NCI-H446 treated with DMSO at 0.1 percent for 48 hours (cell line): ENCODE measurements at regions not wholly inside any gene's neighbourhood (a gene's known extent, or its start where the extent isn't known, plus 50 kb on each side); places are given as distances from the start of the nearest gene placed in this dataset.
"Not testable (repeated sequence)": the region's sequence is repeated elsewhere in the genome, so short reads cannot be mapped to it uniquely, and the experiment has no call there.

Source experiments
- DNase-seq: peaks from one replicate; lab custom pipeline; 2025; lab: John Stamatoyannopoulos, UW

DNA sequence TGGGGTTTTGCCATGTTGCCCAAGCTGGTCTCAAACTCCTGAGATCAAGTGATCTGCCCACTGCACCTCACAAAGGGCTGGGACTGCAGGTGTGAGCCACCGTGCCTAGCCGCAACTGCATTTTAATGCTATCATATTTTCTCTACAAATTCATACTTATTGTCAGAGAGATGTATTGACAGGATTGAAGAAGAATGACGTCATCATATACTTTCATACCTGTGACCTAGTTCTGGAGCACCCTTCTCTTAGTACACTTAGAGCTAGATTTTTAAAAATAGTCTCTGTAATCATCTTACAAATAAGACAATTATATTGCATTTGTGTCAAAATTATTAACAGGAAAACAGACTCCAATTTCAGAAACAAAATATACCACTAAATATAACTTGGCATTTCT is 242.8 kb upstream of the PDZRN3 start:
- DNase-seq = no peak

DNA sequence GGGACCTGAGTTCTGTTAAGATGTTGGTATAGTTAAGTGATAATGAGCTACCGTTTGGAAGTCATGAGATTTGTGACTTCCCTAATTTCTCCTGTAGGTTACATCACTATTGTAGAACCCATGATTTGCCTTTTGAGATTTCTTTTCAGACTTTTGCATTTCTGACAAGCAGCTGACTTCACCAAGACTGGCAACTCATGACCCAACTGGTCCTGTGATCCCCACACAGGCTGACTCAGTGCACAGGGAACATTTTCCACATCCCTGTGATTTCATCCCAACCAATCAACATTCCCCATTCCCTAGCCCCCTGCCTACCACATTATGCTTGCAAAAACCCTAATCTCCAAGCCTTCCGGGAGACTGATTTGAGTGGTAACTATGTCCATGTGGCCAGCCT is 242.1 kb upstream of the PDZRN3 start:
- no peak for DNase-seq

DNA sequence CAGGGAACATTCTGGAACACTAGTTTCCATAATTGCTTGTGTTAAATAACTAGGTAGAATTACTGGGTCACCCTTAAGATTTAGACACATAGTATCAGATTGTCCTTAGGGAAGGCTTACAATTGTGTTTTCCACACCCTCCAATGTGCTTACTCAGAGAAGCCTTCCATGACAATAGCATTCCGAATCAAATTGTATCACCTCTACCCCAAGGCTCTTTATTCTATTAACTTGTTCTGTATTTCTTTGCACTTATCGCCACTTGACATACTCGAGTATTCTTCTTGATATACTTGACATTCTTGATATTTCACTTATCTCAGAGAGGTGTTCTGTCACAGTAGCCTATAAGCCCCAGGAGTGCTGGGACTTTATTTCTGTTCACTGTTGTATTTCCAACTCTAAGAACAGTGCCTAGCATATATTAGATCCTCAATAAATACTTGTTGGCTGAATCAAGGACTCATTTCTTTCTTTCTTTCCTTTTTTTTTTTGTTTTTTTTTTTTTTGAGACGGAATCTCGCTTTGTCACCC is 238.9 kb upstream of the PDZRN3 start:
- DNase-seq = no peak

DNA sequence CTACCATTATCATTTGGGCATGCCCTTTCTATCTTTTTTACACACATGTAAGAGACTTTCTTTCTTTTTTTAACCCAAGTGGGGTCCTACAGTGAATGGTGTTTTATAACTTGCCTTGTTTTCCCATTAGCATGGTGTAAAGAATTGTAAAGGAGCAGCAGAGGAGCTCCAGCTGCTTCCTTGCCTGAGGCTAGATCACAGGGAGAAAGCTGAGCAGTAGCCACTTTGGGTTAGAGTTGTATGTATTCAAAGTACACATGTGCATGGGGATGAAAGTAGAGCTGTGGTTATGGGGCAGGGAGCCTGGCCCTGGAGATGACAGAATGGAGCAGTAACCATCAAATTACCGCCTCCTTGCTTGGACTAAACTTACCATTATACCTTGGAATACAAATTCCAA is 231.1 kb upstream of the PDZRN3 start:
- no peak for DNase-seq

DNA sequence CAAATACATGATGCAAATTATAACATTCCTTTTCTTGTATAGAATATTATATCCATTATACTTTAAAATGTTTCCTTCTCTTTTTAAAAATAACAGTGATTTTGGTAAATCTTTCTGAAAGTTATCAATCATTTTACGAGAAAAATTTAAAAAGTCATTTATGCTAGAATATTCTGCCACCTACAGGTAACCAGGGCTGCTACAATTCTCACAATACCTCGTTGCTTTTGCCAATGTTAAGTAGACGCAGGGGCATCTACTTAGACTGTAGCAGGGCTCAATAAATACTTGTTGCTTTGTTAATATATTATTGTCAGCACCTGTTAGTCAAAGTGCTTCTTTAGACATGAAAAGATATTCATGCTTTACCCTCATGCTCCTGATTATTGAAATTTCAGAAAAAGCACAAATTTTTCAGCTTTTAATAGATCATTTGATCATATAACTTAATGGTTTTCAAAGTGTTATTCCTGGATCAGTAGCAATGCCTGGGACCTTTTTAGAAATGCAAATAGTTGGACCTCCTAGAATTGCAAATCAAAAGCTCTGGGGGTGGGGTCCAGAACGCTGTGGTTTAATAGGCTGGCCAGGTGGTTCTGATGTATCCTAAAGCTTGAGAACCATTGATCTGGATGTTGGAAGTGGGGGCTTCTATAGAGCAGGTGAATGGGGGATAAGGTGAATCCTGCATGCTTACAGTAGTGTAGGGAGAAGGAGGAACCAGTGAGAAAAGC is 223.6 kb upstream of the PDZRN3 start:
- DNase-seq = no peak

DNA sequence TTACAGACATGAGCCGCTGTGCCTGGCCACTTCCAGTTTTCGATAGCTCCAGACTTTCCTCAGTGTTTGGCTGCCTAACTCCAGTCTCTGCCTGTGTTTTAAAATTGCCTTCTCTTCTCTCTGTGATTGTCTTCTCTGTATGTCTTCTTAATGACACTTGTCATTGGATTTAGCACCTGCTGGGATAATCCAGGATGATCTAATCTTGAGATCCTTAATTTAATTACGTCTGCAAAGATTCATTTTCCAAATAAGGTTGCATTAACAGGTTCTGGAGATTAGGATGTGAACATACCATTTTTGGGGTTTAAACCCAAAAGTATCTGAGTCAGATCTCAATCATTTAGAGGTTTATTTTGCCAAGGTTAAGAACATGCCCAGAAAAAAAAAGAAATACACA is 222.2 kb upstream of the PDZRN3 start:
- DNase-seq = no peak

DNA sequence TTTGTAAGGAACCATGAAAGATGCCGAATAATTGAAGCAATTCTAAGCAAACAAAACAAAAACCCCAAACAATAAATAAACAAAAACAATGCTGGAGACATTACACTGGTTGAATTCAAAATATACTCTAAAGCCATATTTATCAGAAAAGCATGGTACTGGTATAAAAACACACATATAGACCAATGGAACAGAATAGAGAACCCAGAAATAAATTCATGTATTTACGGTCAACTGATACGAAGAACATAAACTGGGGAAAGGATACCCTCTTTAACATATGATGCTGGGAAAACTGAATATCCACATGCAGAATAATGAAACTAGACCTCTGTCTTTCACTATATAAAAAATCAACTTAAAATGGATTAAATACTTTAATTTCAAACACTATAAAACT is 214.3 kb upstream of the PDZRN3 start:
- no peak for DNase-seq

DNA sequence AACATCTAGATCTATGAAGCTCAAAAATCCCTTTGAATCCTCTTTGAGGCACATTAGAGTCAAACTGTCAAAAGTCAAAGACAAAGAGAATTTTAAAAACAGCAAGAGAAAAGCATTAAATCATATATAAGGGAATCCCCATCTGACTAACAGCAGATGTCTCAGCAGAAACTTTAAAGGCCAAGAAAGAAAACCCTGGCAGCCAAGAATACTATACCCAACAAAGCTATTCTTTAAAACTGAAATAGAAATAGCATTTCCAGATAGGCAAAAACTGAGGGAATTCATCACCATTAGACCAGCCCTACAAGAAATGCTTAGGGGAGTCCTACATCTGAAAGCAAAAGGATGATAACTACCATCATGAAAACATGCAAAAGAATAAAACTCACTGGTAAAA is 211.2 kb upstream of the PDZRN3 start:
- no peak for DNase-seq

DNA sequence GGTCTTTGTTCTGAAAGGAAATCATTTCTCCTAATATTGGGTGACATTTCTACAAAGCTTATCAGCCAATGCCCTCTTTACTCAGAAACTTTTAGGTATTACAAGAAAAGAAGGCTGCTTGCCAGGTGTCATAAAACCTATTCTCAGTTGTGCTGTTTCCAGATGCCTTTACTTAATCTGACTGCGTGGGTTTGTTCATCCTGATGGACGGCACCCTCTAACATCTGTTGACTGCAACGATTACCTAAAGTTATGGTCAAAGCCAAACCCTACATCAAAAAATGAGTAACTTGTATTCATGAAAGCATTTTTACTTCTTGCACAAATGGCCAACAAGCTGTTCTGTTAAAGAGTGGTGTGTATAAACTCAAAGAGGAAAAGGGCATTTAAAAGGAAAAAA is 207.7 kb upstream of the PDZRN3 start:
- no peak for DNase-seq

DNA sequence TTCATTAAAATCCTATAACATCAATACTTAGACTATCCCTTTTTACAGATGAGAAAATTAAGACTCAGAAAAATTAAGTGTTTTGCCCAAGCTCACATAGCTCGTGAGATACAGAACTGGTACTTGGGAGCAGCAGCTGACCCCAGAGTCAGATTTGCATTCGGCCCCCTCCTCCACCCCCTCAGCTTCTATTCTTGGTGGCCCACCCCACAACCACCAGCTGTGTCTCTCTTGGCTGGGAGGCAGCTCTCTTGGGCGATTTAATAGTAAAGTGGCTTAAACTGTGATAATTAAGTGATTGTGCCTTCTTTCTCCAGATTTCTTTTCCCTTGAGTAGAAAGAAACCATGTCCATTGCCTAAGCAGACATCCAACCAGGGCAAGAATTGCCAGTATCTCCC is 203.6 kb upstream of the PDZRN3 start:
- no peak for DNase-seq

DNA sequence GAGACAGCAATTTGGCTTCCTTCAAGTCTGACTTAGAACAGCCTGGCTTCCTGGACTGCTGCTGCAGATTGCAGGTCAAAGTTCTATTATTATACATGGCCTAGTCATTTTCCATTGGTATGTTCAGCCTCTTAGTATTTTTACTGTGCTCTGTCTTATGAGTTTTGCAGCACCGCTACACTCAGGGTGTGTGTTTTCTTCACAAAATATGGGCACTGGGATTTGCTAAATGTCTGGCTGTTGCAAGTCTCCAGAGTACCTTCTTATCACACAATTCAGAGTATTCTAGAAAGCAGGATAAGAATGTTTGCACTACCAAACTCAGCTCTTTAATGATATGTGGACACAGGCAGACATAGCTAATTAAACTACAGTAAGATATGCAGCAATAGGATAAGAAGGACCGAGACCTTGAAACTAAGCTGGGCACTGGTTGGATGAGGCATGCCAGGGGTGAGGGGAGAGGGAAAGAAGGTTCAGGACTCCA is 203.0 kb upstream of the PDZRN3 start:
- no peak for DNase-seq

DNA sequence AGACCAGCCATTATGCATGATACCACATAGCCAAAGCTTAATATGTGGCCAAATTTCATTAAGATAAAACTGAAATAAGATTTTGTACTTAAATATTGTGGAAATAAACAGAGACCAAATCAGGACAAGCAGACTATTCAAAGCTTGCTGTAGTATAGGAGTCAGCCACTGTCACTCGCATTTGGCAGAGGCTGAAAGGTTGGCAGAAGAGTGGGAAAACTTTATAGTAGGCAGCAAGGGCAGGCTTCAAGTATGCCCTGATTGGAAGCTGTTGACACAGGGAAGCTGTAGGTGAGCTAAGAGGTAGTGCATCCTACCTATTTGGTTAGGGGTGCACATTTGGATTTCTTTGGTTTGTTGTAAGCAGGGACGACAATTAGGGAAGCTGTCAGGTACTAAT is 202.5 kb upstream of the PDZRN3 start:
- DNase-seq = no peak

DNA sequence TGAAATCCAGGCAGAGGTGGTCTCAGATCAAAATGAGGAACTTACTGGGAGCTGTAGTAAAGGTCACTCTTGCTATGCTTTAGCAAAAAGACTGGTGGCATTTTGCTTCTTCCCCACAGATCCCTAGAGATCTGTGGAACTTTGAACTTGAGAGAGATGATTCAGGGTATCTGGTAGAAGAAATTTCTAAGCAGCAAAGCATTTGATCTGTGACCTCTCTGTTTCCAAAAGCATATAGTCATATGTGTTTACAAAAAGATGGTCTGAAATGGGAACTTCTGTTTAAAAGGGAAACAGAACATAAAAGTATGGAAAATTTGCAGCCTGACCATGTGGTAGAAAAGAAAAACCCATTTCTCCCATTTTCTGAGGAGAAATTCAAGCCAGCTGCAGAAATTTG is 196.2 kb upstream of the PDZRN3 start:
- not testable (repeated sequence) for DNase-seq

DNA sequence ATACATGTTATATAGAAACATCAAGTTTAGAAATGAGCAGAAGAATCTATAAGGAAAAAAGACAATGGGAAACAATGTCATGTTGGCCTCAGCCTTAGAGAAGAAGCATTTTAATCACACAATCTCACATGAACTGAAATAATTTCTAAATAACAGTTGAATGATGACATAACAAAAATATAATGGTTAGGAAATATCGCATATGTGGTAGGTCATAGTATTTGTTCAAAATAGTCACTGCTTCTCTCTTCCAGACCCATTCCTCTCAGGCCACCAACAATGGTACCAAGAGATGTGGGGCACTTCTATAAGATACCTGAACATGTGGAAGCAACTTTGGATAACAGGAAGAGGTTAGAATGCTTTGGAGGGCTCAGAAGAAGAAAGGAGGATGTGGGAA is 195.7 kb upstream of the PDZRN3 start:
- no peak for DNase-seq

DNA sequence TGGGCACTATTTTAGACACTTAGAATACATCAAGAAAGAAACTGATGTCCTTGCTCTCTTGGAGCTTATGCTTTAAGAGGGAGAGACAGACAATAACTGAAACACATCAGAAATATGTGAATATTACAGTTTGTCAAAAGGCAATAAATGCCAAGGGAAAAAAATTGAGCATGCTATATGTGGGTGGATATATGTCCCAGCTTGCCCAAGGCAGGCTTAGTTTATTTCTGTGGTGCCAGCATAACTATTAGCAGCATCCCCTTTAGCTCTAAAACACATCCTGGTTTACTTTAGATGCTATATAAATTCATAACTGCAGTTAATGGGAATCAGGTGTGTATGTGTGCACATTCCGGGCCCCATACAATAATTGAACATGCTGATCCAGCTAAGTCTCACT is 191.2 kb upstream of the PDZRN3 start:
- DNase-seq = no peak

DNA sequence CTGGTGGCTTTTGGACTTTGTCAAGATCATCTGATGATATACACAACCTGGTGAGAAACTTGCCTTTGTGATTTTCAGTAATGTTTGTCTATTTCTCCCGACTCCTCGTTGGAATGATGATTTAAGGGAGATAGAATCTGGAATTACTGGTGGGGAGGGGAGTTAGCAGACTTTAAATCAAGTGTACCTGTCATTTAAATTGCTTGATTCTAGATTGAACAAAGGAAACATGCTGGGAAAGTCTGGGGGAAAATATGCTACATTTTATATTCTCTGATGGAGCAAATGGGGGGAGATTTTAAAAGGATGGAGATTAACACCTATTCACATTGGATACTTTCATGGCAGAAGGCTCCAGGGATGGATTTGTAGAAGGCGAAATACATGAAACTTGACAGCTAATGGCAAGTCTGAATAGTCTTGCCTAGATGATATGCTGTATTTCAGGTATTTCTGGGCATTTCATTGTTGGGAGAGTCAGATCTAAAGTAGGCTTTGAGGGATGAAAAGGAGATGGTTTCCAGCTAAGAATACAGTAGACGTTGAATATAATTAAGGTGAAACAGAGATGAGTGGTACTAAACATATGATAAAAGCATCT is 189.1 kb upstream of the PDZRN3 start:
- no peak for DNase-seq

DNA sequence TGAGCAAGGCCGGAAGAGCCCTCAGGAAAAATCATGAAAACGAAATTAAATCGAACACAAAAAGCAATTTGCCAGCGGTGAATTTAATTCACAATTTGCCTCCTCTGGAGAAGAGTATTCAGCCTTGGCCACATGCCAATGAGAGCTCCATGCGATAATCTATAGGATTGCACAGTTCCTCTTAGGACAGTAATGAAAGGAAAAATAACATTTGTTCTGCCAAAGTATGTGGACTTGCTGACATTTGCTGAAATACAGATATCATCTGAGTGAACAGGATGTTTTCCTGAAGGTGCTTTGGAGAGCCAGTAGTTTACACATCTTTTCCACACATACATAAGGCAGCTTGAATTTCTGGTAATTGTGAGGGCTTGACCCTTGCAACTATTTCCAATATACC is 188.6 kb upstream of the PDZRN3 start:
- DNase-seq = no peak

DNA sequence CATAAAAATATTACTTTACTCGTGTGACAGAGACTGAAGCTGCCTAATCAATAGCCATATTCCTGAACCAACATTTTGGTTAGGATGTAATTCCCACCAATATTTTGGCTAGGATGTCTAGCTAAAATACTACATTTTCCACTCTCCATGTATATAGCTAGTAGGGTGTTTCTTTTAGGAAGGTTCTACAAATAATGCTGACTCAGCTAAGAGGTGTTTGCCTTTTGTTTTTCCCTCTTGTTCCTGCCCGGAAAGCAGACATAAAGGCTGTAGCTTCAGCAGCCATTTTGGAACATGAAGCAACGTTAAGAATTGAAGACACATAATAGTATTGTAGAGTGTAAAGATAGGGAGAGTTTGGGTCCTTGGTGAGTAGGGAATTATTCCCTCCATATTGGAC is 187.3 kb upstream of the PDZRN3 start:
- DNase-seq = no peak

DNA sequence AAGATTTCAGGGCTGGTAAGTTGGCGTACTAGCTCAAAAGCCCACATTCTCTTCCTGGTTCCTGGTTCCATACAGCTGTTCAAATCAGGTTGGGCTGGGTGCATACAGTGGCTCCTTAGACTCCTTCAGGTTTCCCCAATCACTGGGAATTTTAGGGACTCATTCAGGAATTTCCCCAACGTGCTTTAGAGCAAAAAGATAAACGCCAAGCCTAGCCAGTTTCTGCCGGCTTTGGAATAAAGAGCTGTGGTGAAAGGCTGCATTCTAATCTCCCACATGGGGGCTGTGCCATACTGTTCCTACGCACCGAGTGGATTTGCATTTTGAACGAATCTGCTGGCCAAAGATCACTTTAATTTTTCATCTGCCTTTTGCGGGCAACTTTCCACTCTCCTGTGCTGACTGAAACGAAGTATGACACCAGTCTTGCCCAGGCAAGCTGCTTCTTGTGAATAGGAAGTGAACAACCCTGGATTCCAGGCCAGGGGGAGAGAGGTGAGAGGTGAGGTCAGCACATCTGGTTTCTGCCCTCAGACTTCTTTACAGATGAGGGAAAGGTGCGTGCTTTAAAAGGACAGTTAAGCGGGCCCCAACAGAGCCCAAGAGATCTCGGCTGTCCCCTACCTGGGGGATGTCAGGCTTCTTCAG is 184.2 kb upstream of the PDZRN3 start:
- no peak for DNase-seq

DNA sequence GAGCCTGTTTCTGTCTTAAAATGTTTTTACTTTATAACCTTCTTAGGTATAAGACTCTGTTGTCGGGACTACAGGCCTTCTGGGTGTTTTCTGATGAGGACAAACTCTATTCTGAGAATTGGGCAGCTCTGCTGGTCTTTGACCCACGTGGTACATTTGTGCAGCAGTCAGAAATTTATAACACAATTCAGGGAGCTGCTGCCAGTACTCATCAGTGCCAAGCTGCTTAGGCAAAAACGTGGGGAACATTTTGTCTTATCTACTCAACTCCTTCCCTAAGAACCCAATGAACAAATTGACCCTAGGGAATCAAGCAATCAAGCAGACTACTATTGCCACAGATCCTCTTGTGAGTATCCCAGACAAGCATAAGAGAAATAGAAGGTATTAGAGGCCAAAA is 180.7 kb upstream of the PDZRN3 start:
- no peak for DNase-seq

DNA sequence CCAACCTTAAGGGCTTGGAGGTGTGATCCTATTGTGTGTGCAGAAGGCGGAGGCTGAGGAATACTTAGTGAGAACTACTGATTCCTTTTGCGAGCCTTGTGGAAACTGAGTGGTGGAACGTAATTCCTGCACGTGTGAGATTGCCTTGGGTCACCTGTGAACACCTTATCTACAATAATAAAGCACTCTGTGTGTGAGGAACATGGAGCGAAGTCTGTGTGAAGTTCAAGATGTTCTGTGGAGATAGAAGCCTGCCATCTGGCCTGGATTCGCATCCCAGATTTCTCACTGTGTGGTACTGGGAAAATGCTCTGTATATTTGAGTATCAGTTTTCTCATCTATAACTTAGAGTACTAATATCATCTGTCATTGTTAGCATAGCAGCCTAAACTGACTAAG is 179.5 kb upstream of the PDZRN3 start:
- no peak for DNase-seq

DNA sequence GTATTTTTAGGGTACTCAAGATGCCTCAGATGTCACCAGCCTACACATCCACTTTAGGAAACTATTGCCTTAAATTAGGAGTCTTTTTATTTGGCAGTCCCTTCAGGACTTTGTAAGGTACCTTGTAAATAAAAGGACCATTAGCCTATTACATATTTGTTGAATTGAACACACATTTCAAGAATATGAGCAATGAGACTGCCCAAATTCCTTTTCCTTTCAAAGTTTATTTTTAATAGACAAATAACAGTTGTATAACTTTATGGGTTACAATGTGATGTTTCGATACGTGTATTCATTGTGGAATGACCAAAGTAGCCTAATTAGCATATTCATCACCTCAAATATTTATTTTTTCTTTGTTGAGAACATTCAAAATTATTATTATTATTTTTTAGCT is 176.7 kb upstream of the PDZRN3 start:
- DNase-seq = no peak

DNA sequence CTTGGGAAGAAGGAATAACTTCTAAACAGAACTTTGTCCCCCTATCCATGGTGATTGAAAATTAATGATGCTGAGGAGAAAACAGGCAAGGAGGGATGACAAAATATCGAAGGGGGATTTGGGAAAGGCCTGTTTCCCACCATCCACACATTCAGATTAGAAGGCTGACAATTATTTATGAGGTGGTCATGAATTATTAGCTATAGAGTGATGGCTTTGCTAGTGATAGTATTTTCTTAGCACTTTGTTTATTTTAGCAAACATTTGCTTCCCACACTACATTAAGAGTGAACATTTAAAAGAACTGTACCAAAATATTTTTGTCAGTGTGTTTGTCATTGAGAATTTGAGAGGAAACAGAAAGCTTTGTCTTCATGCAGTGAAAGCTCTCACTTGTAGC is 172.6 kb upstream of the PDZRN3 start:
- no peak for DNase-seq
